ENCODE measurements at regions not wholly inside any gene's neighbourhood (a gene's known extent, or its start where the extent isn't known, plus 50 kb on each side); places are given as distances from the start of the nearest gene placed in this dataset.

DNA sequence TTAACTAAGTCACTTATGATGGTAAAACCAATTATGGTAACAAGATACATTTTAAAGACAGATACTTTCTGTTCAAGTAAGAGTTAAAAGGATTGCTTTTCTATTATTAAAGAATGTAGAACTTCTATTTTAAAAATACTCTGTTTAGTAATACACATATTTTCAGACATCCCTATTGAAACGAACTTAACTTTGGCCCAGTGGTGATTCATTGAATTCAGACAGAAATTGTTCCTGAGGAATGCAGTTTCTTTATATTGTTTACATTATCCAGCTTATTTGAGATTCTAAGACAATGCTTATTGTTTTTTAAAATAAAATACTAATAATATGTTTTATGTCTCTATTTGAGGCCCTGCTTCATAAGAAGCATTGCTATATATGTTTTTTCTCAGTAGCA, 816.4 kb downstream of the SEMA5A start:
- TF ChIP-seq POLR2A (IDR thresholded peaks at IDR 0.05; ENCODE audit: low read length) (no peak), BHLHE40 (IDR thresholded peaks at IDR 0.05; ENCODE audit: low read depth, low read length) (no peak), CEBPB (IDR thresholded peaks at IDR 0.05) (no peak), CHD2 (IDR thresholded peaks at IDR 0.05; ENCODE audit: low read length, partially characterized antibody) (no peak)
- TF ChIP-seq, protein P1, sequence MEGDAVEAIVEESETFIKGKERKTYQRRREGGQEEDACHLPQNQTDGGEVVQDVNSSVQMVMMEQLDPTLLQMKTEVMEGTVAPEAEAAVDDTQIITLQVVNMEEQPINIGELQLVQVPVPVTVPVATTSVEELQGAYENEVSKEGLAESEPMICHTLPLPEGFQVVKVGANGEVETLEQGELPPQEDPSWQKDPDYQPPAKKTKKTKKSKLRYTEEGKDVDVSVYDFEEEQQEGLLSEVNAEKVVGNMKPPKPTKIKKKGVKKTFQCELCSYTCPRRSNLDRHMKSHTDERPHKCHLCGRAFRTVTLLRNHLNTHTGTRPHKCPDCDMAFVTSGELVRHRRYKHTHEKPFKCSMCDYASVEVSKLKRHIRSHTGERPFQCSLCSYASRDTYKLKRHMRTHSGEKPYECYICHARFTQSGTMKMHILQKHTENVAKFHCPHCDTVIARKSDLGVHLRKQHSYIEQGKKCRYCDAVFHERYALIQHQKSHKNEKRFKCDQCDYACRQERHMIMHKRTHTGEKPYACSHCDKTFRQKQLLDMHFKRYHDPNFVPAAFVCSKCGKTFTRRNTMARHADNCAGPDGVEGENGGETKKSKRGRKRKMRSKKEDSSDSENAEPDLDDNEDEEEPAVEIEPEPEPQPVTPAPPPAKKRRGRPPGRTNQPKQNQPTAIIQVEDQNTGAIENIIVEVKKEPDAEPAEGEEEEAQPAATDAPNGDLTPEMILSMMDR (IDR thresholded peaks at IDR 0.05): no peak
- TF ChIP-seq, protein P2, sequence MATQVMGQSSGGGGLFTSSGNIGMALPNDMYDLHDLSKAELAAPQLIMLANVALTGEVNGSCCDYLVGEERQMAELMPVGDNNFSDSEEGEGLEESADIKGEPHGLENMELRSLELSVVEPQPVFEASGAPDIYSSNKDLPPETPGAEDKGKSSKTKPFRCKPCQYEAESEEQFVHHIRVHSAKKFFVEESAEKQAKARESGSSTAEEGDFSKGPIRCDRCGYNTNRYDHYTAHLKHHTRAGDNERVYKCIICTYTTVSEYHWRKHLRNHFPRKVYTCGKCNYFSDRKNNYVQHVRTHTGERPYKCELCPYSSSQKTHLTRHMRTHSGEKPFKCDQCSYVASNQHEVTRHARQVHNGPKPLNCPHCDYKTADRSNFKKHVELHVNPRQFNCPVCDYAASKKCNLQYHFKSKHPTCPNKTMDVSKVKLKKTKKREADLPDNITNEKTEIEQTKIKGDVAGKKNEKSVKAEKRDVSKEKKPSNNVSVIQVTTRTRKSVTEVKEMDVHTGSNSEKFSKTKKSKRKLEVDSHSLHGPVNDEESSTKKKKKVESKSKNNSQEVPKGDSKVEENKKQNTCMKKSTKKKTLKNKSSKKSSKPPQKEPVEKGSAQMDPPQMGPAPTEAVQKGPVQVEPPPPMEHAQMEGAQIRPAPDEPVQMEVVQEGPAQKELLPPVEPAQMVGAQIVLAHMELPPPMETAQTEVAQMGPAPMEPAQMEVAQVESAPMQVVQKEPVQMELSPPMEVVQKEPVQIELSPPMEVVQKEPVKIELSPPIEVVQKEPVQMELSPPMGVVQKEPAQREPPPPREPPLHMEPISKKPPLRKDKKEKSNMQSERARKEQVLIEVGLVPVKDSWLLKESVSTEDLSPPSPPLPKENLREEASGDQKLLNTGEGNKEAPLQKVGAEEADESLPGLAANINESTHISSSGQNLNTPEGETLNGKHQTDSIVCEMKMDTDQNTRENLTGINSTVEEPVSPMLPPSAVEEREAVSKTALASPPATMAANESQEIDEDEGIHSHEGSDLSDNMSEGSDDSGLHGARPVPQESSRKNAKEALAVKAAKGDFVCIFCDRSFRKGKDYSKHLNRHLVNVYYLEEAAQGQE (IDR thresholded peaks at IDR 0.05): no peak
